NCI-H345 treated with DMSO at 0.1 percent for 48 hours (cell line): ENCODE measurements at regions not wholly inside any gene's neighbourhood (a gene's known extent, or its start where the extent isn't known, plus 50 kb on each side); places are given as distances from the start of the nearest gene placed in this dataset.
"Not testable (repeated sequence)": the region's sequence is repeated elsewhere in the genome, so short reads cannot be mapped to it uniquely, and the experiment has no call there.

ENCODE experiments used
- DNase-seq: peaks from one replicate; lab custom pipeline; 2025; ENCODE audit not compliant: unreplicated experiment; lab: John Stamatoyannopoulos, UW

GRCh38 chr20:22841846-22842245 lies 193.3 kb upstream of the SSTR4 start:
- no peak for DNase-seq

- no peak for DNase-seq
Measured at GRCh38 chr20:22842793-22843192, 192.3 kb upstream of the SSTR4 start.

DNA sequence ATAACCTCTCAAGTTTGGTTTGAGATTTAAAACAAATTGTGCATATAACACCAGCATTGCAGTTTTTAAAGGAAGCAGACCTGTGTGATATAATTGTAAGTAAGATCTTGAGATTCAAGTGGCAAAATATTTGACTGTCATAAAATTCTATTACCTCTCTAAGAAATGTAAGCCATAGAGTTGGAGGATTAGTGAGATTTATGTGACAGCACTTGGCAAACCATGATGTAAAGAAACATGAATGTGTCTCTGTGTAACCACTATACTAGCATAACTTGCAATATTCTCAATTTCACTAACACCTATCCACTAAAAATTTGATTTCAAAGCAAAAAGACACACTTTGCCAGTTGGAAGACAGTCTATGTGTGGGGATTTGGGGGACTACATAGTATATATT lies 190.2 kb upstream of the SSTR4 start:
- no peak for DNase-seq

DNA sequence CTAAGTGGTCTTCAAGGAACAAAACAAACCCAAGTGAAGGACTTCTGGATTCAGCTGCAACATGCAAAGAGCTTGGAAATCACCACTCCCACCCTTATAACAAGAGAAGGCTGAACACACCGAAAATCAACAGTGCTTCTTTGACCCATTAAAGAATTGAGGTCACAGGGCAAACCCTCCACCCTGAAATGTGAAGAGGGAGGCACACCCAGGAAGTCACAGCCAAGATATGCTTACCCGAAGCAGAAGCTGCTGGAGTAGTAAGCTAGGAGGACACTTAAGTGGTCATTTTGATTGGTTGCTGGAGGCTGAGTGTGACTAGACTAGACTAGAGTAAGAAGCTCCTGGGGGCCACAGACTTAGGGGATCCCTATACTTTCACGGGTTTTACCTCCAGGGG lies 188.2 kb upstream of the SSTR4 start:
- no peak for DNase-seq

DNA sequence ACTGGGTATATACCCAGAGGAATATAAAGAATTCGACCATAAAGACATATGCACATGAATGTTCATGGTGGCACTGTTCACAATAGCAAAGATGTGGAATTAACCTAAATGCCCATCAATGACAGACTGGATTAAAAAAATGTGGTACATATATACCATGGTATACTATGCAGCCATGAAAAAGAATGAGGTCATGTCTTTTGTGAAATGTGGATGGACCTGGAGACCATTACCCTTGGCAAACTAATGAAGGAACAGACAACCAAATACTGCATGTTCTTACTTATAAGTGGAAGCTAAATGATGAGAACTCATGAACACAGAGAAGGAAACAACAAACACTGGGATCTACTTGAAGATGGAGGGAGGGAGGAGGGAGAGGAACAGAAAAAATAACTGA lies 186.7 kb upstream of the SSTR4 start:
- no peak for DNase-seq

DNA sequence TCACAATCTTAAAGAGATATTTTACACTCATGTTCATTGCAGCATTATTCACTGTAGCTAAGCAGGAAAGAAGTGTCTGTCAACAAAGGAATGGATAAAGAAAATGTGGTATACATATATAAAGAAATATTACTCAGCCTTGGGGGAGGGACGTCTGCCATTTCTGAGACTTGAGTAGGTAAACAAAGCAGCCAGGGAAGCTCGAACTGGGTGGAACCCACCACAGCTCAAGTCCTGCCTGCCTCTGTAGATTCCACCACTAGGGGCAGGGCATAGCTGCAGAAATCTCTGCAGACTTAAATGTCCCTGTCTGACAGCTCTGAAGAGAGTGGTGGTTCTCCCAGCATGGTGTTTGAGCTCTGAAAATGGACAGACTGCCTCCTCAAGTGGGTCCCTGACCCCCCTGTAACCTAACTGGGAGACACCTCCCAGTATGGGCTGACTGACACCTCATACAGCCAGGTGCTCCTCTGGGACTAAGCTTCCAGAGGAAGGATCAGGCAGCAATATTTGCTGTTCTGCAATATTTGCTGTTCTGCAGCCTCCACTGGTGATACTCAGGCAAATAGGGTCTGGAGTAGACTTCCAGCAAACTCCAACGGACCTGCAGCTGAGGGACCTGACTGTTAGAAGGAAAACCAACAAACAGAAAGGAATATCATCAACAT lies 183.3 kb upstream of the SSTR4 start:
- DNase-seq, result not testable (repeated sequence)

GRCh38 chr20:22861231-22861980 lies 173.7 kb upstream of the SSTR4 start:
- no peak for DNase-seq

DNA sequence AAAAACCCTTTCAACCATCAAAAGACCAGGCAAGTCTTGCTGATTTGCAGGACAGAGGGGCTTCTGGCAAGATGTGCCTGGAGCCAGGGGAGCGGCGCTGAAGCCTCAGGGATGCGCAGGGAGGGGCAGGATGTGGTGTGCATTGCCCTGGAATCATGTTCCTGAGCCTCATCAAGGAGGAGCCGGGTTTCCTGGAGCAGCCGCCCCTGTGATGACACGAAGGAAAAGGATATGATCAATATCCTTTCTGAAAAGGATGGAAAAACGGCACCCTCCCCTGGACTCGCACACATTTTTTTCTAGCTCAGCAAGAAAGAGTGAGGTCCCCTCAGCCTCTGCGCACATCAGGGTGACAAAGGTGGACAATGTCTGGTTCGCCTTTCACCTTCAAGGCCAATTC lies 173.1 kb upstream of the SSTR4 start:
- DNase-seq, result no peak

DNA sequence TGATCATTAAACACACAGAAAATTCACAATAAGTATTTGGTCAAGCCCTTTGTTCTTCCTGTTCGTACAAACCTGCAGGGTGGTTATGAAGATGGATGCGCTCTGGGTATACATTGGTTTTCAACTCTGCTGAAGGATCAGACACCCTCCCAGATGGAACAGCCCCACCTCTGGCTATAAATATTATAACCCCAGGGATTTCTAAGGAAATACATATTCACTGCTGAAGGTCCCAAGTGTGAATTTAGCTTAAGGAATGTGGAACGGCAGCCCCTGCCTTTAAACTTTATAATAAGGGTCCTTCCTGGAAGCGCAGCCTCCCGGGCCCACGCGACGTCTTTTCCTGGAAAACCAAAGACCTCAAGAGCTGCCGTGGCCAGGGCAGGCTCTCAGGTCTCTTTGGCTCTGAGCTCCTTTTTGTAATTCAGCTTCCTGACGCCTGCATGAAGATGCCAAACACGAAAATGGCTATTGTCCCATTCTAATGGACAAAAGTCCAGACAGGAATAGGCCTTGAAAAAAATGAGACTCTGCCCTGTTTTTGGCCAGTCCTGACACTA lies 172.4 kb upstream of the SSTR4 start:
- no peak for DNase-seq

DNA sequence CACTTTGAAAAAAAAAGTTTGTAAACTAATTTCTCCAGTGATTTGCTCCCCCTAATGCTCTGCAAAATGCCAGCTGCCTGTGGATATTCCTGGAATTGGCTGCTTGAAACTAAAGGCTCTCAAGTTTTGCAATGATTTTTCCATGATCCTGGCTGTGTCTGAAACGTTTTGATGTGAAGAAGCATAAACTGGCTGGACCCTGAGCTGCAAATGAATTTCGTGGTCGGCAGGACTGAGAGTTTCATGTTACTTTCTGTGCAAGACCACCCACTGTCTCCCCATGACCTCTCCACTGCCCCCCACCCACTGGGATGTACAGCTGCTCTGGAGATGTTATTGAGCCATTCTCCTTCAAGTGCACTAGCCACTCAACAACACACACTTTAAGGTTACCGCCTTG lies 171.3 kb upstream of the SSTR4 start:
- no peak for DNase-seq

DNA sequence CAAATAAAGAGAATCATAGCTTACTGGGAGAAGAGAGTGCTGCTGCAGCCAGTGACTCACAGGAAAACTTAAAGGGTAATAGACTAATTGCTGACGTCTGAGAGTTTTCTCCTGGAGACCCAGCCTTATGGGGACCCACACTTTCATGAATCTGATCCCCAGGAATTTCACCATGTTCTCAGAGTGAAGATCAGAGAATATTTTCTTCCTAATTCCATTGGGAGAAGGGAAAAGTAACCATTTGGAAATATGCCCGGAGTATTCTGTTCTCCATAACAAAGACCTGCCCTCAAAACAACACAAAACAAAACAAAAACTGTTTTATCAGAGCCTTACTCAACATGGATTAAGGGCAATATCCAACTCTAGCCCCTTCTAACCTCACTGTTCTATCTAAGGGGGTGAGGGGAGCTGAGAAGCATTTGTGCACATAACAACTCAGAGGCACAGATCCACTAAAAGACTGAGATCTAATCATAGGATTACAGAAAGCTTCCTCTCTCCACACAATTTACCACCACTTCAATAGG lies 168.2 kb upstream of the SSTR4 start:
- DNase-seq, result no peak

- DNase-seq, result no peak
Measured at GRCh38 chr20:22878166-22878565, 156.9 kb upstream of the SSTR4 start.

- no peak for DNase-seq
Measured at GRCh38 chr20:22880277-22880676, 154.8 kb upstream of the SSTR4 start.

- no peak for DNase-seq
Measured at GRCh38 chr20:22887796-22888195, 147.3 kb upstream of the SSTR4 start.

GRCh38 chr20:22890594-22891300 lies 144.4 kb upstream of the SSTR4 start:
- no peak for DNase-seq

- no peak for DNase-seq
Measured at GRCh38 chr20:22901164-22901563, 133.9 kb upstream of the SSTR4 start.

- DNase-seq, result no peak
Measured at GRCh38 chr20:22901921-22902320, 133.2 kb upstream of the SSTR4 start.

GRCh38 chr20:22904386-22904785 lies 130.7 kb upstream of the SSTR4 start:
- DNase-seq, result no peak

DNA sequence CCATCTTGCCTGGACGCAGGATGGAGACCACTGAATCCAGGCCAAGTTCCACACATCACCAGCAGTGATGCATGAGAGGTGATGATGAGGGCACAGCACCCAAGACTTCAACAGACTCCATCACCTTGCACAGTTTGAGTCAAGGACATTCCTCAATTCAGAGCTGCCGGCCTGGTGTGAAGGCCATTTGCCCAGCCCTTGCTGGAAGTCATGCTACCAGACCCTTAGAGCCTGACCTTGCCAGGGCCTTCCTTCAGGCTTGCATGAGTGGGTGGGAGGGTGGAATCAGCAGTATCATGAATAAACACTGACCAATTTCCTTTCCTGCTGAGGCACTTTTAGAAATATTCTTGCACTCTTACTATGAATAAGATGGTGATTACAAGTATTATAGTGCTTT lies 130.2 kb upstream of the SSTR4 start:
- no peak for DNase-seq

DNA sequence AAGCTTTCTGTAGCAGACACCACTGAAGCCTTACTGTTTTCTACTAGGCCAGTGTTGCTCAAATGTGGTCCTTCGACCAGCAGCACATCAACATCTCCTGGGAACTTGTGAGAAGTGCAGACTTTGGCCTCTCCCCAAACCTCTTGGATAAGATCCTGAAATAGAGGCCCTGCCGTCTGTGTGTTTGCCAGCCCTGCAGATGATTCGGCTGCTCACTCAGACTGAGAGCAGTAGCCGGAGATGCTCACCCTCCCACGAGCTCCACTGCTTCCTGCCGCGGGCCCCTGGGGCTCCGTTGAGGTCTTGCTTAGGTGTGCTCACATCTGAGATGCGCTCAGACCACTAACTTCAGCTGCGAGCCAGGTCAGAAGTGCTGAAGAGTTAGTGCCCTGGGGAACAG lies 129.5 kb upstream of the SSTR4 start:
- no peak for DNase-seq

DNA sequence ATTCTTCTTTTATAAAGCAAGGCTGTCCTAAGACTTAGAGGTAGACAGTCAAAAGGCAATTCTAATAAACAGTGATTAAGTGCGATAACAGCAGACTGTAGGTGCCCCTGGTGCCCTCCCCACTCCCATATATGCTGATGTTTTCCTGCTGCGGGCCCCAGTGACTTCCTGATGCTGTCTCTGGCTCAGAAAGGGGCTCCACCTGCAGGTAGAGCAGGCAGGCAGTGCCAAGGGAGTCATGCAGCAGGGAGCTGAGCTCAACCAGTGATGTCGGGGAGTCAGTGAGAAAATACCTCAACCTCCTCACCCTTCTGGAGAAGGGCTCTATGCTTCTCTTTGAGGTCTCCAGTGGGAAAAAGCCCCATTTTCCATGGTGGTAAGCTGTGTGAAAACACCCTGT lies 126.7 kb upstream of the SSTR4 start:
- DNase-seq, result no peak

DNA sequence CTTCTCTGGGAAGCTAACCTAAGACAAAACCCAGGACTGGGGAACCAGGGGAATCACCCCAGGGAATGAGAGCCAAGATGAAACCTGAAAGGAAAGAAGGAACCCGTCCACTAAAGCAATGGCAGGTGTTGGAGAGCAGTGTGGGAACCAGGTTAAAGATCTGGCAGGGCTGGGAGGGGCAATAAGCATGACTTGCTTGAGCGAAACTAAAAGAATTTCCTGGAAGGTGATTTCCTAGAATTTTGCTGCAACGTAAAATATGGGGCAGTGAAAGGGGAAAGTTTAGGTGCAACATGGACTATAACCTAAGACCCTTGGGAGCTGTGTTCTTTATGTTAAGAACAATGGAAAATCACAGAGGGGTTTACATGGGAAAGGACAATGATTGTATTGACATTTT lies 126.2 kb upstream of the SSTR4 start:
- DNase-seq, result no peak
